Hindlimb muscle (tissue), 1 donor: ENCODE measurements at regions not wholly inside any gene's neighbourhood (a gene's known extent, or its start where the extent isn't known, plus 50 kb on each side); places are given as distances from the start of the nearest gene placed in this dataset.
A peak's percentile ranks its signal among the peaks of the same experiment; 100 is the strongest.

Experiments
- DNase-seq: peaks from one replicate; pipeline ENCODE4 v3.0.0-alpha.2; 2013

- no peak for DNase-seq
Observed at GRCh38 chr4:14749910-14750309, 252.4 kb upstream of the CPEB2 start.

GRCh38 chr4:14752341-14753046 is 249.8 kb upstream of the CPEB2 start:
- DNase-seq = no peak

DNA sequence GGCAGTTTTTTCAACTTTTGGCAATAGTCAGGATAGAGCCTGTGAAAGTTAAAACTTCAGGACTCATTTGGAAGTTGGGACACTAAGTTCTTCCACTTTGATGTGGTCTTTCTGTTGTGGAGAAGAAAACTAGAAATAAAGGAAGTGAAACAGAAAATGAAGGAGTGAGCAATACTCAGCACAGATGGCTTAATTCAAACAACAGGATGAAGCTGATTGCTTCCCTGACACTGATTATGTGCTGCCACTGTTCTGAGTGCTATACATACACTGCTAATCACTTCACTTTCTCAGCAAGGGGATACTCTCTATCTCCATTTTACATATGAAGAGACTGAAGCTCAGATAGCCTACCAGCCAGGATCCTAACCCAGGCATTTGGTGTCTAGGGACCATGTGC is 235.1 kb upstream of the CPEB2 start:
- peak; percentile 3 for DNase-seq

GRCh38 chr4:14768449-14768848 is 233.8 kb upstream of the CPEB2 start:
- no peak for DNase-seq

- DNase-seq = no peak
Observed at GRCh38 chr4:14769993-14770392, 232.3 kb upstream of the CPEB2 start.

- DNase-seq = no peak
Observed at GRCh38 chr4:14771094-14771493, 231.2 kb upstream of the CPEB2 start.

- no peak for DNase-seq
Observed at GRCh38 chr4:14771504-14772175, 230.6 kb upstream of the CPEB2 start.

DNA sequence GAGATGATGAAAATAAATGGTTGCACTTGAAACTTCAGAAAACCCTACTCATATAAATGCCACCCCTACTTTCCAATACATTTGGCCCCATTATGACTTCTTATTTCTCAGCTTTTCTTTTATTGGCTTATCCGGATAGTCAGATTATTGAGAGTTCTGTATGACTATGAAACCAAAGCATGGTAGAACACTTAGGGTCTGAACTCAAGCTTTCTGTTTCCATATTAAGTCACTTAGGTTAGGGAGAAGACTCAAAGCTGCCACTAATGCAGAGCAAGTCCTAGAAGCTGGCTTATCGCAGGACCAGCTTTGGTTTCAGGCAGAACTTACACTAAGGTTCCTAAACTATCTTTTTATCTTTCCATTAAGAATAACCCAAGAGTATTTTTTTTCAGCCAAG is 229.9 kb upstream of the CPEB2 start:
- no peak for DNase-seq

DNA sequence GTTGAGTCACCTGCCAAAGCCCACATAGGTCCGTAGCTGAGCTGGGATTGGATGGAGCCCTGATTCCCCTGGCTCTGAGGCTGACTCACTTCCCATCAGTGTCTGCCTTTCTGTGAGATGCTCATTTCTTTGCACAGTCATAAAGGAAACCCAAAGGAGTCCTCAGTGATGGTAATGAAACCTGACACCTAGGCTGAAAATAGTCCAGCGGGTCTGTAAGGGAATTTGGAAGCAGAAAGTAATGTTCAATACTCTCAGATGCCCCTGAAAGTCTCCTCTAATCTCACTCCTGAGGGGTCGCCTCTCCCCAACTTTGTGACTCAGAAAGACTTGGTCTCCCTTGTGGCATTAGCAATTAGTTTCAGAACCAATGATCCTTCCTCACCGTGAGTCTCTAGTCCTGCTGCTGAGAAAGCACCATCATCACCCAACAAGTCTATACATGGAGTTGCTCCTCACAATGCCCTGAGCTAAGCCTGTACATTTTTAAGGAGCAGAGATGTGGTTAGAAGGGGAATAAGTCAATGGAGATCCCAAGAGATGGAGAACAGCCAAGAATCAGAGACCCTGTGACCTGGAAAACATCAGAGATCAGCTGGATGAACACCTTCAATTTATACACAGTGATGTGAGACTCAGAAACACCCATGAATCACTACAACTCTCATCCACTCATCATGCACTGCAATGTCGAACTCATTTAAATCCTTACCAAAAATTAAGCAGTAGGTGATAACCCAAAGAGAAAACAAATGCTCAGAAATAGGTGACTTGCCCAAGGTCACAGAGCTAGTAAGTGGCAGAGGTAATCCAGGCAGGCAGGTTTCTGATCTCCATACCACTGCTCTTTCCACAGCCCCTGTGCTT is 219.0 kb upstream of the CPEB2 start:
- DNase-seq = no peak

GRCh38 chr4:14787221-14787620 is 215.1 kb upstream of the CPEB2 start:
- no peak for DNase-seq

DNA sequence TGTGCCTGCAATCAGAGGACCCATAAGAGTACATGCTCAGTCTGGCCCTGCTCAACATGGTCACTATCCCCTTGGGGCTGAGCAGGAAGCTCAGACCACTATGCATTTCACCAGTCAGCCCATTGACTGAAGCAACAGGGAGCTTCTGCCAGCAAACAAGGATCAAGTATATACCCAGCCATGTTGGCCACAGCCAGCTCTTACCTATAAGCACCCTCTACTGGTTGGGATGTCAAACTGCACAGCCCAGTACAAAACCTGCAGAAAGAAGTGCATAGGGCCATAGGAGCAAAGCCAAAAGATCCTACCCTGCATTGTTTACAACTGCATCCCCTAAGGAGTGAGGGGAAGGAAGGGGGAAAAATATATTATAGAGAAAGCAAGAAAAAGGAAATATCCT is 214.4 kb upstream of the CPEB2 start:
- no peak for DNase-seq

- no peak for DNase-seq
Observed at GRCh38 chr4:14790494-14790893, 211.8 kb upstream of the CPEB2 start.

GRCh38 chr4:14792702-14793227 is 209.5 kb upstream of the CPEB2 start:
- DNase-seq = no peak

DNA sequence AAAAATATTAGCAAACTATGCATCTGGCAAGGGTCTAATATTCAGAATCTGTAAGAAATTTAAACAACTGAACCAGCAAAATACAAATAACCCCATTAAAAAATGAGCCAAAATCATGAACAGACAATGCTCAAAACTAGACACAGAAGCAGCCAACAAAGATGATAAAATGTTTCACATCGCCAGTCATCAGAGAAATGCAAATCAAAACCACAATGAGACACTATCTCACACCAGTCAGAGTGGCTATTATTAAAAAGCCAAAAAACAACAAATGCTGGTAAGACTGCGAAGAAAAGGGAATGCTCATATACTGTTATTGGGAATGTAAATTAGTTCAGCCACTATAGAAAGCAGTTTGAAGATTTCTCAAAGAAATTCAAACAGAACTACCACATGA is 201.3 kb upstream of the CPEB2 start:
- no peak for DNase-seq

DNA sequence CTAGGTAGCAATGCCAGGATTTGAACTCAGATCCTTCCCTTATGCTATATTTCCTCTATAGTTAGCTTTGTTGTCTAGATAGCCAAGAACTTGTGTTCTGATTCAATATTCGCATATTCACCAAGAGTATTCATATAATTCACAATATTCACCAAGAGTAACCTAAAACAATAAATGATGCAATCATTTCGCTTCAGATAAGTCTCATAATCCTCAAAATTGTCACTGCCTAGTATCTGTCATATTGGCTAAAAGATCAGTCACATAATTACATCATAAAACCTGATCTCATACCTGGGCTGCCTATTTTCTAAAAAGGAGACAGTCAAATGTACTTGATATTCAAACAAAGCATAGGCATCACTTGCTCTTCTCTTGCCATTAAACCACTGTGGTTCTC is 199.7 kb upstream of the CPEB2 start:
- DNase-seq = no peak

GRCh38 chr4:14807856-14808255 is 194.4 kb upstream of the CPEB2 start:
- DNase-seq = no peak

DNA sequence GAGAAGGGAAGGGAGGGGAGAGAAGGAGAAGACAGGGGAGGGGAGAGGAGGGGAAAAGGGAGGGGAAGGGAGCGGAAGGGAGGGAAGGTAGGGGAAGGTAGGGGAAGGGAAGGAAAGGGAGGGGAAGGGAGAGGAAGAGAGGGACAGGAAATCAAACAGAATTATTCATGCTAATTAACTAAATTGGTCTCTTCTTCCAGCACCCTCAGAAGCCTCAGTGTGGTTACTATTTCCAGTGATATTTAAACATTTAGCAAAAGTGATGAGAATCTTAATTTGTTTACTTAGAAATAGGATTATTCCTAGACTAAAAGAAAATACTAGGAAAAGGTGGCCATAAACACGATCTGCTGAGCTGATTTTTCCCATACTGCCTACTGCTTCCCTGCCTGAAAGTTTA is 193.1 kb upstream of the CPEB2 start:
- no peak for DNase-seq

DNA sequence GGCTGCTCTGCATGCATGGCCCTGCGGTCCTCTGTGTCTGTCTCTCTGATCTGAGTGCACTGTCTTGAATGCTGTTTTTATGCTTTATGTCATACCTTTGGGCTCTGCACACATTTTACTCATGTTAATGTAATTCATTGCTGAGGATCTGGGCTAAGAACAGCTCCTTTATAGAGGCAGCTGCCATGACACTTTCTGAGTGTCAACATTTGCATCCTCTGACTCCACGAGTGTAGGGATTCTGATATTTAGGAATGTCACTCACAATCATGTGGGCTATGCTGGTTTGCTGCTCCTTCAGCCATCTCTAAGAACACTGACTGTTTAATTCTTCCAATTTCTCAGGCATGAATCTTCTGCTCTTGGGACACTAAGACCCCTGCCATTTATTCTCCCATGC is 192.2 kb upstream of the CPEB2 start:
- no peak for DNase-seq

GRCh38 chr4:14810568-14810967 is 191.7 kb upstream of the CPEB2 start:
- no peak for DNase-seq

DNA sequence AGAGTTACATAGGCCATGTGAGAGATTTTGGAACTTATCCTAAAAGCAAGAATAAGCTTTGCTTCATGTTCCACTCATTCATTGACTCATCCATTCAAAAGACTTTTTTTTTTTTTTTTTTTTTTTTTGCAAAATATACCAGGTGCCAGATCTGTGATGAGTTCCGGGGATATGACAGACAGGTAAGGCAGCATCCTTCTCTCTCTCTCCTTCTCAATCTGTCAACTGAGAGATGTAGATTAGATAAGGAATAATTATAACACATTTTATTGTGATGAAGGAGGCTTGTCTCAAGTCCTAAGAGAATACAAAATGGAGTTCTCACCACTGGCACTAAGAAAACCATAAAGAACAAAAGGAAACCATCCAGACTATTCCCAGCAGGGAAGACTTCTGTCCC is 190.2 kb upstream of the CPEB2 start:
- no peak for DNase-seq

- no peak for DNase-seq
Observed at GRCh38 chr4:14816623-14817261, 185.5 kb upstream of the CPEB2 start.

DNA sequence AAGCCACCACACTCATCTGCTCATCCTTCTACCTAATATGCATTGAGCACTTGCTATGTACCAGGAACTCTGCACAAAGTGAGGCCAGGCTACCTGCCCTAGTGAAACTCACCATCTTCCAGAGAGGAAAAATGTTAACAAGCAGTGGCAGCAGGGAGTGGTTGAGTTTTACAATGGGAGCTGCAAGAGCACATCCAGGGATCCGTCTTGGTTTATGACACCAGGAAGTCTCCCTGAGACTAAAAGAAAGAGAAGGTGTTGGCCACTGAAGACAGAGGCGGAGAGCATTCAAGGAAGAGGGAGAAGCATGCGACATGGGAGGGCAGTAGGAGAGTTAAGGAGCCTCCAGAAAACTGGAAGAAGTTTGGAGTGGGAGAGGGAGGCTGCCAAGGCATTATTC is 178.1 kb upstream of the CPEB2 start:
- DNase-seq = no peak

DNA sequence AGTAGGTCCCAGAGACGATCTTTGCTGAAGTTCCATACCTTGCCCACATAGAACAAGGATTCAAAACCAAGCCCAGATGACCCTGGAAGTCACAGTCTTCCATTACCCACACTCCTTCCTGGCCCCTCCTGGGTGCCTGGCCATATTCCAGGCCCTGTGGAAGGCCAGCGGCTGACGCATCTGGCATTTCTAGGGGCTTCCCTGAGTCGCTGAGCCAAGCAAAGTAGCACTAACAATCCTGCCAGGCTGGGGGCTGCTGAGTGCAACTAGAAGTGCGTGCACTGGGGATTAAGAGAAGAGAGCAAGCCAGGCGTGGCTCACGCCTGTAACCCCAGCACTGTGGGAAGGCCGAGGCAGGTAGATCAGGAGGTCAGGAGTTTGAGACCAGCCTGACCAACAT is 175.2 kb upstream of the CPEB2 start:
- DNase-seq = no peak
